ENCODE measurements at regions not wholly inside any gene's neighbourhood (a gene's known extent, or its start where the extent isn't known, plus 50 kb on each side); places are given as distances from the start of the nearest gene placed in this dataset.

DNA sequence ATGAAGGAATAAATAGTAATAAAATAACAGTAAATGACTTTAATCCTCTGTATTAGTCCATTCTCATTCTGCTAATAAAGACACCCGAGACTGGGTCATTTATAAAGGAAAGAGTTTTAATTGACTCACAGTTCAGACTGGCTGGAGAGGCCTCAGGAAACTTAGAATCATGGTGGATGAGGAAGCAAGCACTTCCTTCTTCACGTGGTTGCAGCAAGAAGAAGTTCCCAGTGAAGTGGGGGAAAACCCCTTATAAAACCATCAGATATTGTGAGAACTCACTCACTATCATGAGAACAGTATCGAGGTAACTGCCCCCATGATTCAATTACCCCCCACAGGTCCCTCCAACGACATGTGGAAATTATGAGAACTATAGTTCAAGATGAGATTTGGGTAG is 727.9 kb upstream of the LINC00305 start:
- ATAC-seq (no peak), DNase-seq (ENCODE audit: low spot score) (no peak)
- ChIA-PET CTCF (no interaction called here), POLR2A (no interaction called here)
- H3K9me3 Mint-ChIP-seq, result peaks cover 5% of the 10 kb centered on the region
- H3K4me3 Mint-ChIP-seq, result no peak overlapping the region
- peaks cover 2% of the 10 kb centered on the region; the same call in 1 of the 2 replicates for H3K36me3 Mint-ChIP-seq
- H3K27ac Mint-ChIP-seq, result no peak overlapping the region
- TF ChIP-seq MYBL2 (CRISPR knock-in tag; IDR thresholded peaks at IDR 0.05) (no peak), FOXJ3 (CRISPR knock-in tag; IDR thresholded peaks at IDR 0.05; ENCODE audit: borderline replicate concordance) (no peak), JAZF1 (CRISPR knock-in tag; IDR thresholded peaks at IDR 0.05) (no peak), ZNF425 (CRISPR knock-in tag; conservative IDR thresholded peaks at IDR 0.05) (no peak), TEAD1 (CRISPR knock-in tag; IDR thresholded peaks at IDR 0.05) (no peak), SOX15 (CRISPR knock-in tag; IDR thresholded peaks at IDR 0.05) (no peak), FOXP1 (CRISPR knock-in tag; IDR thresholded peaks at IDR 0.05; ENCODE audit: borderline replicate concordance) (no peak), MXD4 (CRISPR knock-in tag; IDR thresholded peaks at IDR 0.05; ENCODE audit: borderline replicate concordance) (no peak), FOXP4 (CRISPR knock-in tag; IDR thresholded peaks at IDR 0.05) (no peak), NR1H2 (CRISPR knock-in tag; IDR thresholded peaks at IDR 0.05) (no peak), CREB1 (CRISPR knock-in tag; IDR thresholded peaks at IDR 0.05) (no peak), HMGXB4 (CRISPR knock-in tag; IDR thresholded peaks at IDR 0.05) (no peak)
- TF ChIP-seq, protein P1, sequence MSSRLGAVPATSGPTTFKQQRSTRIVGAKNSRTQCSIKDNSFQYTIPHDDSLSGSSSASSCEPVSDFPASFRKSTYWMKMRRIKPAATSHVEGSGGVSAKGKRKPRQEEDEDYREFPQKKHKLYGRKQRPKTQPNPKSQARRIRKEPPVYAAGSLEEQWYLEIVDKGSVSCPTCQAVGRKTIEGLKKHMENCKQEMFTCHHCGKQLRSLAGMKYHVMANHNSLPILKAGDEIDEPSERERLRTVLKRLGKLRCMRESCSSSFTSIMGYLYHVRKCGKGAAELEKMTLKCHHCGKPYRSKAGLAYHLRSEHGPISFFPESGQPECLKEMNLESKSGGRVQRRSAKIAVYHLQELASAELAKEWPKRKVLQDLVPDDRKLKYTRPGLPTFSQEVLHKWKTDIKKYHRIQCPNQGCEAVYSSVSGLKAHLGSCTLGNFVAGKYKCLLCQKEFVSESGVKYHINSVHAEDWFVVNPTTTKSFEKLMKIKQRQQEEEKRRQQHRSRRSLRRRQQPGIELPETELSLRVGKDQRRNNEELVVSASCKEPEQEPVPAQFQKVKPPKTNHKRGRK (CRISPR knock-in tag; IDR thresholded peaks at IDR 0.05; ENCODE audit: borderline replicate concordance), result no peak
- TF ChIP-seq, protein P2, sequence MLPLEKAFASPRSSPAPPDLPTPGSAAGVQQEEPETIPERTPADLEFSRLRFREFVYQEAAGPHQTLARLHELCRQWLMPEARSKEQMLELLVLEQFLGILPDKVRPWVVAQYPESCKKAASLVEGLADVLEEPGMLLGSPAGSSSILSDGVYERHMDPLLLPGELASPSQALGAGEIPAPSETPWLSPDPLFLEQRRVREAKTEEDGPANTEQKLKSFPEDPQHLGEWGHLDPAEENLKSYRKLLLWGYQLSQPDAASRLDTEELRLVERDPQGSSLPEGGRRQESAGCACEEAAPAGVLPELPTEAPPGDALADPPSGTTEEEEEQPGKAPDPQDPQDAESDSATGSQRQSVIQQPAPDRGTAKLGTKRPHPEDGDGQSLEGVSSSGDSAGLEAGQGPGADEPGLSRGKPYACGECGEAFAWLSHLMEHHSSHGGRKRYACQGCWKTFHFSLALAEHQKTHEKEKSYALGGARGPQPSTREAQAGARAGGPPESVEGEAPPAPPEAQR (CRISPR knock-in tag; IDR thresholded peaks at IDR 0.05), result no peak
- TF ChIP-seq, protein P3, sequence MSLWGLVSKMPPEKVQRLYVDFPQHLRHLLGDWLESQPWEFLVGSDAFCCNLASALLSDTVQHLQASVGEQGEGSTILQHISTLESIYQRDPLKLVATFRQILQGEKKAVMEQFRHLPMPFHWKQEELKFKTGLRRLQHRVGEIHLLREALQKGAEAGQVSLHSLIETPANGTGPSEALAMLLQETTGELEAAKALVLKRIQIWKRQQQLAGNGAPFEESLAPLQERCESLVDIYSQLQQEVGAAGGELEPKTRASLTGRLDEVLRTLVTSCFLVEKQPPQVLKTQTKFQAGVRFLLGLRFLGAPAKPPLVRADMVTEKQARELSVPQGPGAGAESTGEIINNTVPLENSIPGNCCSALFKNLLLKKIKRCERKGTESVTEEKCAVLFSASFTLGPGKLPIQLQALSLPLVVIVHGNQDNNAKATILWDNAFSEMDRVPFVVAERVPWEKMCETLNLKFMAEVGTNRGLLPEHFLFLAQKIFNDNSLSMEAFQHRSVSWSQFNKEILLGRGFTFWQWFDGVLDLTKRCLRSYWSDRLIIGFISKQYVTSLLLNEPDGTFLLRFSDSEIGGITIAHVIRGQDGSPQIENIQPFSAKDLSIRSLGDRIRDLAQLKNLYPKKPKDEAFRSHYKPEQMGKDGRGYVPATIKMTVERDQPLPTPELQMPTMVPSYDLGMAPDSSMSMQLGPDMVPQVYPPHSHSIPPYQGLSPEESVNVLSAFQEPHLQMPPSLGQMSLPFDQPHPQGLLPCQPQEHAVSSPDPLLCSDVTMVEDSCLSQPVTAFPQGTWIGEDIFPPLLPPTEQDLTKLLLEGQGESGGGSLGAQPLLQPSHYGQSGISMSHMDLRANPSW (CRISPR knock-in tag; conservative IDR thresholded peaks at IDR 0.05; ENCODE audit: low read depth), result no peak
- TF ChIP-seq, protein P4, sequence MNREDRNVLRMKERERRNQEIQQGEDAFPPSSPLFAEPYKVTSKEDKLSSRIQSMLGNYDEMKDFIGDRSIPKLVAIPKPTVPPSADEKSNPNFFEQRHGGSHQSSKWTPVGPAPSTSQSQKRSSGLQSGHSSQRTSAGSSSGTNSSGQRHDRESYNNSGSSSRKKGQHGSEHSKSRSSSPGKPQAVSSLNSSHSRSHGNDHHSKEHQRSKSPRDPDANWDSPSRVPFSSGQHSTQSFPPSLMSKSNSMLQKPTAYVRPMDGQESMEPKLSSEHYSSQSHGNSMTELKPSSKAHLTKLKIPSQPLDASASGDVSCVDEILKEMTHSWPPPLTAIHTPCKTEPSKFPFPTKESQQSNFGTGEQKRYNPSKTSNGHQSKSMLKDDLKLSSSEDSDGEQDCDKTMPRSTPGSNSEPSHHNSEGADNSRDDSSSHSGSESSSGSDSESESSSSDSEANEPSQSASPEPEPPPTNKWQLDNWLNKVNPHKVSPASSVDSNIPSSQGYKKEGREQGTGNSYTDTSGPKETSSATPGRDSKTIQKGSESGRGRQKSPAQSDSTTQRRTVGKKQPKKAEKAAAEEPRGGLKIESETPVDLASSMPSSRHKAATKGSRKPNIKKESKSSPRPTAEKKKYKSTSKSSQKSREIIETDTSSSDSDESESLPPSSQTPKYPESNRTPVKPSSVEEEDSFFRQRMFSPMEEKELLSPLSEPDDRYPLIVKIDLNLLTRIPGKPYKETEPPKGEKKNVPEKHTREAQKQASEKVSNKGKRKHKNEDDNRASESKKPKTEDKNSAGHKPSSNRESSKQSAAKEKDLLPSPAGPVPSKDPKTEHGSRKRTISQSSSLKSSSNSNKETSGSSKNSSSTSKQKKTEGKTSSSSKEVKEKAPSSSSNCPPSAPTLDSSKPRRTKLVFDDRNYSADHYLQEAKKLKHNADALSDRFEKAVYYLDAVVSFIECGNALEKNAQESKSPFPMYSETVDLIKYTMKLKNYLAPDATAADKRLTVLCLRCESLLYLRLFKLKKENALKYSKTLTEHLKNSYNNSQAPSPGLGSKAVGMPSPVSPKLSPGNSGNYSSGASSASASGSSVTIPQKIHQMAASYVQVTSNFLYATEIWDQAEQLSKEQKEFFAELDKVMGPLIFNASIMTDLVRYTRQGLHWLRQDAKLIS (CRISPR knock-in tag; IDR thresholded peaks at IDR 0.05; ENCODE audit: borderline replicate concordance), result no peak
- H3K27me3 Mint-ChIP-seq (ENCODE audit: low read depth), result no peaks in the 10 kb centered on the region
- no peaks in the 10 kb centered on the region for H3K4me1 Mint-ChIP-seq
